Lower leg skin (tissue), 3 donors: ENCODE measurements at regions not wholly inside any gene's neighbourhood (a gene's known extent, or its start where the extent isn't known, plus 50 kb on each side); places are given as distances from the start of the nearest gene placed in this dataset.

Source experiments
- CTCF ChIP-seq, 3 donors: fragments of 450-650 bp; IDR thresholded peaks; one replicate each; pipeline ENCODE4 v1.5.1; 2016; ENCODE audit warnings: antibody characterized with exemption in 3 of 3, mild to moderate bottlenecking in 3 of 3, moderate library complexity in 2 of 3
- POLR2A ChIP-seq, 2 donors: fragments of 450-650 bp; IDR thresholded peaks; one replicate each; pipeline ENCODE4 v1.6.1; 2016 to 2017; ENCODE audit warnings: antibody characterized with exemption in 2 of 2, mild to moderate bottlenecking in 1 of 2, moderate library complexity in 1 of 2

GRCh38 chr10:90028312-90028711 is 326.9 kb downstream of the KIF20B start:
- TF ChIP-seq CTCF (IDR thresholded peaks at IDR 0.05) (no peak), POLR2A (IDR thresholded peaks at IDR 0.05) (no peak)
